ENCODE measurements at regions not wholly inside any gene's neighbourhood (a gene's known extent, or its start where the extent isn't known, plus 50 kb on each side); places are given as distances from the start of the nearest gene placed in this dataset.

DNA sequence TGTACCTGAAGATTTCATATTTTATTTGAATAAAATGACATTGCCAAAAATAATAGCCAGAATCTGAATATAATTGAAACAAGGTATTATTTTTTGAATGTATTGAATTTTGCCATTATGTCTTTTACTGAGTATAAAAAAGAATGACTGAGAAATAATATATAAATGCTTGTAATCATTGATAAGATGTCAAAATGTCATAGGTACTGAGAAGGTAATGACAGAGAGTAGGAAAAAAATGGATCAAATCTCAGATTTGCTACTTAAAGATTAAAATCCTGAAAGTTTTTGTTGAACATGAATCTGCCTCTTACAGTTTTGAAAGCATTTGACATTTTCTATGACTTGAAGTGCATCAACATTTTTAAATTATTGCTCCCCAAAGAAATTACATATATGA, 1069.9 kb upstream of the ADGRL4 start:
- H3K4me3 ChIP-seq, result no peak overlapping the region
- no peaks in the 10 kb centered on the region for H3K9me3 ChIP-seq (ENCODE audit: control insufficient read depth in 4 of 4, insufficient read depth in 3 of 4, low read length in 3 of 4)
- ATAC-seq (ENCODE audit: insufficient read depth, low FRiP score) (no peak), DNase-seq (no peak)
- no peaks in the 10 kb centered on the region for H3K27me3 ChIP-seq (ENCODE audit: control insufficient read depth in 3 of 3, insufficient read depth in 3 of 3, low read length in 2 of 3)
- H3K4me1 ChIP-seq (ENCODE audit: control insufficient read depth in 5 of 5, insufficient read depth in 5 of 5, low read length in 5 of 5), result no peaks in the 10 kb centered on the region
- no peak overlapping the region for H3K27ac ChIP-seq (ENCODE audit: low read depth in 1 of 2, low read length in 1 of 2)
- no peaks in the 10 kb centered on the region for H3K36me3 ChIP-seq (ENCODE audit: control insufficient read depth in 4 of 4, insufficient read depth in 4 of 4, low read length in 4 of 4)
- H3K9ac ChIP-seq (ENCODE audit: insufficient read depth in 1 of 2, low read length in 2 of 2), result no peak overlapping the region
- no peak for TF ChIP-seq CTCF (IDR thresholded peaks at IDR 0.05; ENCODE audit: control extremely low read depth, extremely low read depth)

DNA sequence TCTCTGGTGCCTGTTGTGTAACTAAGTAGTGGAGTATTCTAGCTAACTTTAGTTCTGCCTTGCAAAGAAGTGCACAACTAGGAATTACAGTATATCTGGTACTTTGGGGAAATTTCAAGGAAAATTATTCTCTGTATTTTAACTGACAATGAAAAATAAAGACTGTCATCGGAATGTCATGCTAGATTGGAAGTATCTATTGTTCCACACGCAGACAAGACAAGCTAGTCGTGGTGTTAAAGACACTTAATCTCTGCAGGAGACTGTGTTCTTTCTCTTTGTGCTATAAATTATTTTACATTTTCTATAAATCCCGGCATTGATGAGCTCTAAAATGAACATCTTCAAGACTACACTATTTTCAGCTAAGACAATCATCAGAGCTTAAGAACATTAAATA, 1068.8 kb upstream of the ADGRL4 start:
- TF ChIP-seq CTCF (IDR thresholded peaks at IDR 0.05; ENCODE audit: control extremely low read depth, extremely low read depth), result no peak
- no peaks in the 10 kb centered on the region for H3K27me3 ChIP-seq (ENCODE audit: control insufficient read depth in 3 of 3, insufficient read depth in 3 of 3, low read length in 2 of 3)
- no peaks in the 10 kb centered on the region for H3K4me1 ChIP-seq (ENCODE audit: control insufficient read depth in 5 of 5, insufficient read depth in 5 of 5, low read length in 5 of 5)
- no peaks in the 10 kb centered on the region for H3K9me3 ChIP-seq (ENCODE audit: control insufficient read depth in 4 of 4, insufficient read depth in 3 of 4, low read length in 3 of 4)
- DNase-seq, result no peak
- ATAC-seq (ENCODE audit: insufficient read depth, low FRiP score), result no peak
- H3K27ac ChIP-seq (ENCODE audit: low read depth in 1 of 2, low read length in 1 of 2), result no peak overlapping the region
- no peak overlapping the region for H3K9ac ChIP-seq (ENCODE audit: insufficient read depth in 1 of 2, low read length in 2 of 2)
- WGBS, 2 donors, result 85 to 87% methylated on average over 4 of the region's 4 CpGs
- H3K4me3 ChIP-seq, result no peak overlapping the region
- no peaks in the 10 kb centered on the region for H3K36me3 ChIP-seq (ENCODE audit: control insufficient read depth in 4 of 4, insufficient read depth in 4 of 4, low read length in 4 of 4)

GRCh38 chr1:80072563-80072962, 1066.0 kb upstream of the ADGRL4 start:
- ATAC-seq (ENCODE audit: insufficient read depth, low FRiP score) (no peak), DNase-seq (no peak)
- WGBS, 2 donors, result 93 to 96% methylated on average over 2 of the region's 2 CpGs
- Histone ChIP-seq H3K27me3 (ENCODE audit: control insufficient read depth in 3 of 3, insufficient read depth in 3 of 3, low read length in 2 of 3) (no peaks in the 10 kb centered on the region), H3K27ac (ENCODE audit: low read depth in 1 of 2, low read length in 1 of 2) (no peak overlapping the region), H3K9ac (ENCODE audit: insufficient read depth in 1 of 2, low read length in 2 of 2) (no peak overlapping the region), H3K36me3 (ENCODE audit: control insufficient read depth in 4 of 4, insufficient read depth in 4 of 4, low read length in 4 of 4) (no peaks in the 10 kb centered on the region), H3K4me1 (ENCODE audit: control insufficient read depth in 5 of 5, insufficient read depth in 5 of 5, low read length in 5 of 5) (no peaks in the 10 kb centered on the region), H3K4me3 (no peak overlapping the region), H3K9me3 (ENCODE audit: control insufficient read depth in 4 of 4, insufficient read depth in 3 of 4, low read length in 3 of 4) (no peaks in the 10 kb centered on the region)
- no peak for TF ChIP-seq CTCF (IDR thresholded peaks at IDR 0.05; ENCODE audit: control extremely low read depth, extremely low read depth)

- no peak for TF ChIP-seq CTCF (IDR thresholded peaks at IDR 0.05; ENCODE audit: control extremely low read depth, extremely low read depth)
- ATAC-seq (ENCODE audit: insufficient read depth, low FRiP score) (no peak), DNase-seq (no peak)
- Histone ChIP-seq H3K4me3 (no peak overlapping the region), H3K9ac (ENCODE audit: insufficient read depth in 1 of 2, low read length in 2 of 2) (no peak overlapping the region), H3K9me3 (ENCODE audit: control insufficient read depth in 4 of 4, insufficient read depth in 3 of 4, low read length in 3 of 4) (no peaks in the 10 kb centered on the region), H3K4me1 (ENCODE audit: control insufficient read depth in 5 of 5, insufficient read depth in 5 of 5, low read length in 5 of 5) (peaks cover 0 to 2% (median 0%) of the 10 kb centered on the region in 5 donors), H3K27me3 (ENCODE audit: control insufficient read depth in 3 of 3, insufficient read depth in 3 of 3, low read length in 2 of 3) (no peaks in the 10 kb centered on the region), H3K27ac (ENCODE audit: low read depth in 1 of 2, low read length in 1 of 2) (no peak overlapping the region), H3K36me3 (ENCODE audit: control insufficient read depth in 4 of 4, insufficient read depth in 4 of 4, low read length in 4 of 4) (no peaks in the 10 kb centered on the region)
- WGBS, 2 donors, result 52 to 71% methylated on average over 2 of the region's 2 CpGs
Observed at GRCh38 chr1:80066060-80066459, 1059.5 kb upstream of the ADGRL4 start.

Data from lung (tissue), 11 donors.